Brain microvascular endothelial cell (primary cell): ENCODE measurements at regions not wholly inside any gene's neighbourhood (a gene's known extent, or its start where the extent isn't known, plus 50 kb on each side); places are given as distances from the start of the nearest gene placed in this dataset.

Experiments used
- DNase-seq: peaks from one replicate; pipeline ENCODE4 v3.0.0-alpha.2; 2020
- H3K27ac ChIP-seq: fragments of 250-450 bp; sonication (Bioruptor Pico); 2 replicates; pipeline ENCODE4 v1.5.1; 2020; ENCODE audit warnings: mild to moderate bottlenecking, moderate library complexity
- H3K27me3 ChIP-seq: fragments of 250-450 bp; sonication (Bioruptor Pico); replicated peaks from 2 replicates; pipeline ENCODE4 v1.5.1; 2020; ENCODE audit warnings: mild to moderate bottlenecking
- H3K36me3 ChIP-seq: fragments of 250-450 bp; sonication (Bioruptor Pico); replicated peaks from 2 replicates; pipeline ENCODE4 v1.5.1; 2020; ENCODE audit warnings: mild to moderate bottlenecking
- H3K4me3 ChIP-seq: 2 replicates; pipeline ENCODE4 v1.5.1; 2011; ENCODE audit warnings: low read depth, mild to moderate bottlenecking, control low read depth, low read length, moderate library complexity
- in situ Hi-C: cut with HindIII; loops from 2 replicates; pipeline ENCODE4 v1.10.0; 2017; ENCODE audit warnings: low sequenced_read_pairs, low pct_ligation_motif_present
- TF ChIP-seq, protein P1 (sequence below): IDR thresholded peaks from 2 replicates; pipeline ENCODE4 v1.5.1; 2011; ENCODE audit warnings: low read depth, mild to moderate bottlenecking, moderate library complexity, low read length, control low read depth, inconsistent platforms; ENCODE audit errors: missing control alignments

DNA sequence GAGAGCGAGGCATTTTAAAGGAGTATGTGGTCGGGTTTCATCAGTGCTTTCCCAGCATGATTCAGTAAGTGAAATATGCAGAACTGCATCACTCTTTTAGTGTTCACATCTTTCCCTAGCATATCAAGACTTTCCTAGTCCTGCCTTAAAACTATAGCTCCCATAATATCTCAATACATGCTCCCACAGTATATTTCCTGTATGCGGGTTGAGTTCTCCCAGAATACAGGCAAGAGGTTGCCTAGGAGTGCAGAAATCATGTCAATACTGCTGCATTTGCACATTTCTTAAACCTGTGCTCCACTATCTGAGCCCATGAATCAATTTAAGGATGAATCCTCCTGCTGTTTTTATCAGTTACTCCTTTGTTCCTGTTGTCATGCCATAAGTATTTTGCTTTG lies 386.6 kb upstream of the SLC35B3 start:
- Histone ChIP-seq H3K4me3 (no peak overlapping the region), H3K27me3 (no peaks in the 10 kb centered on the region), H3K36me3 (no peaks in the 10 kb centered on the region), H3K27ac (no peak overlapping the region)
- TF ChIP-seq, protein P1, sequence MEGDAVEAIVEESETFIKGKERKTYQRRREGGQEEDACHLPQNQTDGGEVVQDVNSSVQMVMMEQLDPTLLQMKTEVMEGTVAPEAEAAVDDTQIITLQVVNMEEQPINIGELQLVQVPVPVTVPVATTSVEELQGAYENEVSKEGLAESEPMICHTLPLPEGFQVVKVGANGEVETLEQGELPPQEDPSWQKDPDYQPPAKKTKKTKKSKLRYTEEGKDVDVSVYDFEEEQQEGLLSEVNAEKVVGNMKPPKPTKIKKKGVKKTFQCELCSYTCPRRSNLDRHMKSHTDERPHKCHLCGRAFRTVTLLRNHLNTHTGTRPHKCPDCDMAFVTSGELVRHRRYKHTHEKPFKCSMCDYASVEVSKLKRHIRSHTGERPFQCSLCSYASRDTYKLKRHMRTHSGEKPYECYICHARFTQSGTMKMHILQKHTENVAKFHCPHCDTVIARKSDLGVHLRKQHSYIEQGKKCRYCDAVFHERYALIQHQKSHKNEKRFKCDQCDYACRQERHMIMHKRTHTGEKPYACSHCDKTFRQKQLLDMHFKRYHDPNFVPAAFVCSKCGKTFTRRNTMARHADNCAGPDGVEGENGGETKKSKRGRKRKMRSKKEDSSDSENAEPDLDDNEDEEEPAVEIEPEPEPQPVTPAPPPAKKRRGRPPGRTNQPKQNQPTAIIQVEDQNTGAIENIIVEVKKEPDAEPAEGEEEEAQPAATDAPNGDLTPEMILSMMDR = no peak
- in situ Hi-C loops = no loop called here
- DNase-seq = no peak

DNA sequence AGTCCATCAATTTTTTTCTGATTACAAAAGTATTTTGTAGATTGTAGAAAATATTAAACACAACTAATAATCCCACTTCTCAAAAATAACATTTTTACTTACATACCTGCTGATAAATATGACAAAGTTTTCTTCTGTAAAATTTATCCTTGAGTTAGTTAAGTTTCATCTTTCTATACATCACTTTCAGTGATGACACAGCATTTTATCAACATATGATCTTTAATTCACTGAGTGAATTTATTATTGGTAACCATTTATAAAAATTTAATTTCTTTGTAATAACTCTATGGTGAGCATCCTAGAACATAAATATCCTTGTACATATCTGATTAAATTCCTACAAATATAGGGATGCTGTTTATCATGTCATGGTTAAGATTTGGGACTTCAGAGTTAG lies 385.0 kb upstream of the SLC35B3 start:
- Histone ChIP-seq H3K36me3 (no peaks in the 10 kb centered on the region), H3K27me3 (no peaks in the 10 kb centered on the region), H3K27ac (no peak overlapping the region), H3K4me3 (no peak overlapping the region)
- in situ Hi-C loops = no loop called here
- no peak for DNase-seq
- TF ChIP-seq, protein P1 = no peak

DNA sequence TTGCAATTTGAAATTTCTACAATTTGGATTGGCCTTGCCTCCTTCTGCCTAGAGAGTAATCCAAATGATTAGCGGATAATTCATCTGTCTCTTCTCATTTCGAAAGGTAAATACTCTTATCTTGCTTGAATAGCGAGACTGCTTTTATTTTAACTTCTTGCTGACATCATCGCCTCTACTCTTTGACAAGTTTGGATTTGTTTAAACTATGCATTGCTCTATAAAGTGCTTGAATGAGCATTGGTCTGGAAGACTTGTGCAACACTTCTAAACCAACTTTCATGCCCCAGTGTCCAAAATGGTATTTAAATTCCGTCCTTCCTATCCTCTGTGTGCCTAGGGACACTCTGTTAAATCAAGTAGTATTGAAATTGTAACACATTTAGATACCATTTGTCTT lies 384.1 kb upstream of the SLC35B3 start:
- DNase-seq = no peak
- H3K27ac ChIP-seq = no peak overlapping the region
- no peak overlapping the region for H3K4me3 ChIP-seq
- in situ Hi-C loops = no loop called here
- TF ChIP-seq, protein P1 = no peak
- H3K27me3 ChIP-seq = no peaks in the 10 kb centered on the region
- no peaks in the 10 kb centered on the region for H3K36me3 ChIP-seq

DNA sequence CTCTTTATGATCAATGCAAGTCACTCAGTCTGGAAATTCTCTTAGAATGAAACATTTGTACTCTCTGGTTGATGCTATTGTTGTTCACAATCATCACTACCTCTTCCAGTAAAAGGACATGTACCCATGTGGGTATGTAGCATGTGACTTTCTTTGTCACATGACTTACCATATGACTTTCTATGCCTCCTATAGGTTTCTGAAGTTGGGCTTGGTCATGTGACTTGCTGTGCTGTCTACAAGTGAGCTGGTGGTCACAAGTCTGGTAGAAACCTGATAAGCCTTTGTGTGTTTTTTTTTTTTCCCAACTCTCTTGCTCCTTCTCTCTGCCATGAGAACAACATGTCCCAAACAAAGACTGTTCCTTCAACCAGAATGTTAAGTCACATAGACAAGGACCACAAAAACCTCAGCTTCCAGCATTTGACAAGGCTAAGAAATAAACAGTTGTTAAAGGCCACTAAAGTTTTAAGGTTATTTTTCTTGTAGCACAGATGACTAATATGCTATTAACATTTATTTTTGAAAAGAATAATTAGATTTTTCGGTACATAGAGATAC lies 379.2 kb upstream of the SLC35B3 start:
- TF ChIP-seq, protein P1 = no peak
- in situ Hi-C loops = no loop called here
- H3K27me3 ChIP-seq = no peaks in the 10 kb centered on the region
- no peak overlapping the region for H3K4me3 ChIP-seq
- H3K27ac ChIP-seq = no peak overlapping the region
- DNase-seq = no peak
- no peaks in the 10 kb centered on the region for H3K36me3 ChIP-seq

DNA sequence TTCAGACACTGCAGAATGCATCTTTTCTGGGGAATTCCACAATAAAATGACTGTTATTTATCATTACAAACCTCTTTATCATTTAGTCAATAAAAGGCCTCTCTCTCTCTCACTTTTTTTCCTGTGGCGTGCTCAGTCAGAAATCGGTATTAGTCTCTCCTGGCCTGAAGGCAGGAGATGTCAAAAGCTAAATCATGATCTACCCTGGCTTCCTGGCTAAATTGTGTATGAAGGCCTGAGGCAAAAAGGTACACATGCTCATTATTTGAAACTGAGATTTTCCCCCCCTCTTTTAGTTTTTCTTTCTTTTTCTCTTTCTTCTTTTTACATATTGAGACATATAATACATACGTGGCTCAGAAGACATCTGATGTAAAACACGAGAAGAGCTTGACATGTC lies 375.0 kb upstream of the SLC35B3 start:
- H3K36me3 ChIP-seq = no peaks in the 10 kb centered on the region
- no peak for DNase-seq
- H3K27ac ChIP-seq = no peak overlapping the region
- H3K4me3 ChIP-seq = no peak overlapping the region
- TF ChIP-seq, protein P1 = no peak
- in situ Hi-C loops = no loop called here
- no peaks in the 10 kb centered on the region for H3K27me3 ChIP-seq

DNA sequence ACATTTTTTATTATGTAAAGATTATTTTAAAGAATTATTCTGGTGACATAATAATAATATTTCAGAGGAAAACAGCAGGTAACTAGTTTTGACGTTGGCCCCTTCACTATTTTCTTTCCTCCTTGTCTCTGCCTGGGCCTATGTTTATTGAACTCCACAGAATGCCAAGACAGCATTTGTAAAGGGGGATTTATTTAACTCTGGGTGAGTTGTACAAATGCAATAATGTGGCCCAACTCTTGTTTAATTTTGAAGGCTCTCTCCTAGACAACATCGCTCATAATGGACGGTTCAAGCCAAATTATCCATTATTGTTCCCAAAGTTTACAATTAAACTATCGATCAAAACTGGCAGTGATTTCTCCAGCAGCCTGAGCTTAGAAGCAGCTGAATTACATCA lies 374.3 kb upstream of the SLC35B3 start:
- H3K4me3 ChIP-seq = no peak overlapping the region
- TF ChIP-seq, protein P1 = no peak
- H3K27ac ChIP-seq = no peak overlapping the region
- in situ Hi-C loops = no loop called here
- no peak for DNase-seq
- H3K36me3 ChIP-seq = no peaks in the 10 kb centered on the region
- H3K27me3 ChIP-seq = no peaks in the 10 kb centered on the region
